ENCODE measurements at regions not wholly inside any gene's neighbourhood (a gene's known extent, or its start where the extent isn't known, plus 50 kb on each side); places are given as distances from the start of the nearest gene placed in this dataset.
"Not testable (repeated sequence)": the region's sequence is repeated elsewhere in the genome, so short reads cannot be mapped to it uniquely, and the experiment has no call there.

DNA sequence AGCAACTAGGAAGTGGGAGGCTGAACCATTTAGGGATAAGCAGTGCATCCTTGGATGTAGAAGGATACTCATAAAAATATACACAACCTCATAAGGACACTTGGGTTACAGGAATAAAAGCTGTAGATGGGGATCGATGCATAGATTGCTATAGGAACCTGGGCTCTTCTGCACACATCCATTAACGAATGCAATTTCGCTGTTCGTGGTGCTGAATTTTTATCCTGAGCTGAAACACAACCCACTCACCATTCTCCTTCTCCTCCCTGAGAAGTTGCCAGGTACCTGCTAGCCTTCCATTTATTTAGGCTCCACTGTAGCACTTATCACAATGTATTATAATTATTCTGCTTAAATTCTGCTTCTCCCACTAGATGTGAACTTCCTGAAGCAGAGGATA, 320.6 kb upstream of the BRINP1 start:
- Histone ChIP-seq H3K4me1 (no peaks in the 10 kb centered on the region), H3K4me3 (no peak overlapping the region), H3K9me3 (no peaks in the 10 kb centered on the region), H4K20me1 (no peaks in the 10 kb centered on the region; the same call in 1 of the 2 replicates), H3K9ac (no peak overlapping the region), H3K4me2 (no peak overlapping the region), H3K27me3 (no peaks in the 10 kb centered on the region), H3K27ac (no peak overlapping the region), H3K36me3 (no peaks in the 10 kb centered on the region)
- TF ChIP-seq Cebpa-rat (IDR thresholded peaks at IDR 0.05) = no peak

DNA sequence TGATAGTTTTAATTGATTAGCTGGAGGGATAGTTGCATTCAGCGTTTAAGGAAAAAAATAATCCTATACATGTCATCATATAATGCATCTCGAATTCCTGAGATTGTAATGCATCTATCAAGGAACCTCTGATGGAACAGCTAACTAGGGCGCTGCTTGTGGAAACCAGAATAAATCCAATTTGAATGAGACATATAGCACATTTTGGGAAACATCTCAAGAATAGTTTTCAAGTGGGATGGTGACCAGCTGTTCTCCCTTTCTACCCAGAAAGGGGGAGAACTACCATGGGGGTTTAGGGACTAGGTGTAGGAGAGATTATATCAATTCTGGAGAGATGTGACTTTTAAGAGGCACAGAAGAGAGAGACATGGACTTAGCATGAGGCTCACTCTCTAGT, 319.3 kb upstream of the BRINP1 start:
- TF ChIP-seq Cebpa-rat (IDR thresholded peaks at IDR 0.05) = no peak
- Histone ChIP-seq H3K4me3 (no peak overlapping the region), H3K4me2 (no peak overlapping the region), H3K36me3 (no peaks in the 10 kb centered on the region), H3K27me3 (no peaks in the 10 kb centered on the region), H3K9me3 (no peaks in the 10 kb centered on the region), H3K27ac (no peak overlapping the region), H3K9ac (no peak overlapping the region), H4K20me1 (no peaks in the 10 kb centered on the region; the same call in 1 of the 2 replicates), H3K4me1 (no peaks in the 10 kb centered on the region)

DNA sequence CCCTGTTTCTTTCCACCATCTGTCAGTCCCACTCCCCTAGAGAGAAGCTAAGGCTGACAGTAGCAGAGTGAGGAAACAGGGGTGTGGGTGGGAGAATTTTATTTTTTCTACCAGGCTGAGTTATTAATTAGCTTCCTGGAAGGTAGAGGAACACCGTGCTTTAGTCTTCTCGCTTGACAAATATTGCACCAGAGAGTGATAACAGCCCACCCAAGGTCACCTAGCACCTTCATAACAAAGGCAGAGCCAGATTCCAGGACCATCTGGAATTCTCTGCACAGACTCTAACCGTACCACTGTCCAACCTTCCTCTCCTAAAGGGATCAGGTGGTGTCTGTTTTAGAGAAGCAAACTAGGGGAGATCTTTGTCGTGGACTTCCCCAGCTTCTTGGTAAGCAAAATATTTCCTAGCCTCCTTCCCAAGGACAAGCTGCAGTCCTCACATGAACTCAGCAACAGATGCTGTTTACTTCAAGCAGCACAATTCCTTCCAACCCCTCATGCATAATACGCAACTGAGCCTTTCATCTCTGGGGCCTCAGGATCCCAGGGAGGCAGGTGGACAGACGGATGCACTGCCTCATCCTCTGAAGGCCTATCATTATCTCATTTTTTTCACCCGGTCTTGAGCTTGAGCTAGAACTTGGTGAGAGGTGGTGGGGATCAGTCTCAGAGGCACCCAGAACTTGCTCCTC, 308.7 kb upstream of the BRINP1 start:
- Histone ChIP-seq H3K4me3 (no peak overlapping the region), H3K4me1 (no peaks in the 10 kb centered on the region), H3K27ac (no peak overlapping the region)

DNA sequence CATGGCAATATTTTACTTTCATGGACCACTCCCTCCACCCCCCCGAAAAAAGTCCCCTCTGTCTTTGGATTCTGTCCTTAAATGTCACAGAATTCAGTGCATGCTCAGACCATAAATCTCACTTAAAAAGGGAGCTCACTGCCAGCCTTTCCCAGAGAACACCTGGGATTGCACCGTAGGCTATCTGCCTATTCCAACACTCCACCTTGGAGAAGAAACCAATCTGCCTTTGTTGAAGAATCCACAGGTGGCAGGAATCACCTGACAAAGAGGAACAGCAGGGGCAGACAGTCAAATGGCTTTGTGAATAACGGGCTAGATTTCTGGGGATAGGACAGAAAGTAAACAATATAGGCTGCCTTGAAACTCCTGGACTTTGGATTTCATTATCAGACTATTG, 306.7 kb upstream of the BRINP1 start:
- no peaks in the 10 kb centered on the region for H3K36me3 ChIP-seq
- no peaks in the 10 kb centered on the region for H3K9me3 ChIP-seq
- no peak overlapping the region for H3K4me2 ChIP-seq
- H4K20me1 ChIP-seq = no peaks in the 10 kb centered on the region
- H3K27ac ChIP-seq = no peak overlapping the region
- no peaks in the 10 kb centered on the region for H3K27me3 ChIP-seq
- no peak for TF ChIP-seq Cebpa-rat (IDR thresholded peaks at IDR 0.05)
- no peaks in the 10 kb centered on the region for H3K4me1 ChIP-seq
- no peak overlapping the region for H3K9ac ChIP-seq
- H3K4me3 ChIP-seq = no peak overlapping the region

More for the DNA sequence above, 308.7 kb upstream of the BRINP1 start:
- Histone ChIP-seq H4K20me1 (no peaks in the 10 kb centered on the region), H3K9me3 (no peaks in the 10 kb centered on the region), H3K9ac (no peak overlapping the region), H3K36me3 (no peaks in the 10 kb centered on the region), H3K4me2 (no peak overlapping the region), H3K27me3 (no peaks in the 10 kb centered on the region)
- no peak for TF ChIP-seq Cebpa-rat (IDR thresholded peaks at IDR 0.05)

DNA sequence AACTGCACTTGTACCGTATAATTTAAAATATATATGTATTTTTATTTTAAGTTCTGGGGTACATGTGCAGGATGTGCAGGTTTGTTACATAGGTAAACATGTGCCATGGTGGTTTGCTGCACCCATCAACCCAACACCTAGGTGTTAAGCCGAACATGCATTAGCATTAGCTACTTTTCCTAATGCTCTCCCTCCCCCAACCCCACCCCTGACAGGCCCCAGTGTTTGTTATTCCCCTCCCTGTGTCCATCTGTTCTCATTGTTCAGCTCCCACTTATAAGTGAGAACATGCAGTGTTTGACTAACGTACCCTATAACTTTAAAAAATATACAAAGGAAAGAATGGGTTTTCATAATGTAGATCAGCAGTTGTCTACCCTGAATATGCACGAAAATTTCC, 303.5 kb upstream of the BRINP1 start:
- not testable (repeated sequence) for H3K27ac ChIP-seq, H3K4me1 ChIP-seq, H3K4me3 ChIP-seq, H3K27me3 ChIP-seq, H4K20me1 ChIP-seq, H3K4me2 ChIP-seq, H3K9ac ChIP-seq, H3K36me3 ChIP-seq, H3K9me3 ChIP-seq

DNA sequence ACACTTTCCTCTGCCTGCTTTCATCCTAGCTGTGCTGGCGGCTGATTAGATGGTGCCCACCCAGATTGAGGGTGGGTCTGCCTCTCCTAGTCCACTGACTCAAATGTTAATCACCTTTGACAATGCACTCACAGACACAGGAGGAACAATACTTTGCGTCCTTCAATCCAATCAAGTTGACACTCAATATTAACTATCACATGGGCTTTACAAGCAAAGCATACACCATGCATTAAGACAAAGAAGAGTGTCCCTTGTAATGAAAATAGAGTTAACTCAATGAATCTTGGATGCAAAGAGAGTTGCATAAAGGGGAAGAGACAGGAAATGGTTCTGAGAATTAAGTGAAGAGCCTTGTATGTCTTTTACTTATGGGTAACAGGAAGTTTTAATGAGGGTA, 298.7 kb upstream of the BRINP1 start:
- no peaks in the 10 kb centered on the region for H3K27me3 ChIP-seq
- H3K27ac ChIP-seq = no peak overlapping the region
- TF ChIP-seq Cebpa-rat (IDR thresholded peaks at IDR 0.05) = no peak
- no peaks in the 10 kb centered on the region for H3K4me1 ChIP-seq
- no peak overlapping the region for H3K4me2 ChIP-seq
- H3K9ac ChIP-seq = no peak overlapping the region
- H3K9me3 ChIP-seq = no peaks in the 10 kb centered on the region
- H3K4me3 ChIP-seq = no peak overlapping the region
- no peaks in the 10 kb centered on the region for H3K36me3 ChIP-seq
- H4K20me1 ChIP-seq = no peaks in the 10 kb centered on the region

DNA sequence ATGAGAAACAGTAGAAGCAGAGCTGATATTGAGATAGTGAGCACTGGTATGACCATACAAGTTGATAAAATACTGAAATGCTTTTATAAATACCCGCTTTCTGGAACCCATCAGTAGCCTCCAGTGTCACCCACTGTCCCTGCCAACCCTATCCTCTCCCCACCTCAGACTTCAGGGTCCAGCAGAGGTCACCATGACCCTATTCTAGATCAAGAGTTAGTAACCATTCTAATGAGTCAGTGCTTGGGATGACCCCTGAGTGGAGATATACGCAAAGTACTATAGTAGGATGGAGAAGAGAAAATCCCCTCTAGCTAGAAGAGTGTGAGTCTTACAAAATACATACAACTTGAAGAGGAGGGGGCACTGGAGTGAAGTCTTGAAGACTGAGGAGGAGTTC, 297.9 kb upstream of the BRINP1 start:
- Histone ChIP-seq H3K9me3 (no peaks in the 10 kb centered on the region), H3K27me3 (no peaks in the 10 kb centered on the region), H3K4me3 (no peak overlapping the region), H3K4me1 (no peaks in the 10 kb centered on the region), H3K36me3 (no peaks in the 10 kb centered on the region), H3K27ac (no peak overlapping the region), H3K4me2 (no peak overlapping the region), H4K20me1 (no peaks in the 10 kb centered on the region), H3K9ac (no peak overlapping the region)
- no peak for TF ChIP-seq Cebpa-rat (IDR thresholded peaks at IDR 0.05)

DNA sequence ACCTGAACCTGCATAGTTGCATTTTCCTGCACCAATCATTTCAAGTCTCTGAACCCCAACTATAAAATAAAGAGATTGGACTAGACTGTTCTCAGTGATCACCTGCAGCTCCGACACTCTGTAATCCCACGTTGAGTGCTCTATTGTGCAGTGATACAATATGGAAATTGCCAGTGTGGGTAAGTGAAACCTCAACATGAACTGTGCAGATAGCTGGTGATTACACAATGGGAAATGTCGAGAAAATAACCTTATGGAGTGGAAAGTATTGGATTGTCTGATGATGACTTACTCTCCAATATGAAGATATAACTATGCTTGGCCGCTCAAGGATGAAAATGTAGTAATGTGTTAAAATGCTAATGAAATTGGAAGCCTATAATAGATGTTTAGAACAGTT, 293.1 kb upstream of the BRINP1 start:
- no peak overlapping the region for H3K4me3 ChIP-seq
- H3K9ac ChIP-seq = no peak overlapping the region
- no peak overlapping the region for H3K4me2 ChIP-seq
- H3K36me3 ChIP-seq = no peaks in the 10 kb centered on the region
- H3K4me1 ChIP-seq = no peaks in the 10 kb centered on the region
- H3K9me3 ChIP-seq = no peaks in the 10 kb centered on the region
- no peaks in the 10 kb centered on the region for H3K27me3 ChIP-seq
- TF ChIP-seq Cebpa-rat (IDR thresholded peaks at IDR 0.05) = no peak
- H4K20me1 ChIP-seq = no peaks in the 10 kb centered on the region
- H3K27ac ChIP-seq = no peak overlapping the region

DNA sequence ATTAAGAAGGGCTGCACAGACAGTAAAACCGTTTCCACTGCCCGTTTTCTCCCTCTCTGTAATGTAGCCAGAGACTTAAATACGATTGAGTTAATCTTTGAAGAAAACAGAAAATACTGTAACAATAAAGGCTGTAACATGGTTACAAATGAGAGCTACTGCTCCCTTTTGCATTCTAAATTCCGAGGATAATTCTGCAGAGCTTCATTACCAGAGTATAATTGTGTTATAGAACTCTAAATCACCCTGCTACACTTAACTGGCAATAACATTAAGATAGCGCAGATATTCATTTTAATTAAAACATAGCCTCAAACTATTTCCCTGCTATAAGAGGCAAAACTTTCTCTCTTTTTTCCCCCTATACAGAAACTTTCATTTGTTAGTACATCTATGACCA, 283.7 kb upstream of the BRINP1 start:
- H3K9ac ChIP-seq = no peak overlapping the region
- no peaks in the 10 kb centered on the region for H3K27me3 ChIP-seq
- no peak for TF ChIP-seq Cebpa-rat (IDR thresholded peaks at IDR 0.05)
- H3K4me2 ChIP-seq = no peak overlapping the region
- no peak overlapping the region for H3K4me3 ChIP-seq
- no peaks in the 10 kb centered on the region for H4K20me1 ChIP-seq
- H3K27ac ChIP-seq = no peak overlapping the region
- H3K4me1 ChIP-seq = no peaks in the 10 kb centered on the region
- no peaks in the 10 kb centered on the region for H3K36me3 ChIP-seq
- no peaks in the 10 kb centered on the region for H3K9me3 ChIP-seq

DNA sequence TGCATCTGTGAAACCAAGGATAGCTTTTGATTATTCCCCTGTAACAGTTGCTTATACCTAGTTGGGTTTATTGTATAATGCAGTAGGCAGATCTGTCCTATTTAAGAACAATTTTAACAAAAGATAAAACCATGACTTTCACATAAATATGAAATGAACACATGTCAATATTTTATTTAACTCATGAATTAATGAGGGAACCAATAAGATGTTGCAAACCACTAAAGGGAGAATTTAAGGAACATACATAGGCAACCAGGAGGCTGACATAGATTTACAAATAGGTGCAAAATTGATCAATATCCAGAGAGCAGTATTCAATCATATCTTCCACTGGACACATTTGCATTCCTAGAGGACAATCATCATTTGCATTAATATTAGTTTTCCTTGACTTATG, 280.0 kb upstream of the BRINP1 start:
- Histone ChIP-seq H3K4me3 (no peak overlapping the region), H3K4me1 (no peaks in the 10 kb centered on the region), H3K9ac (no peak overlapping the region), H3K9me3 (no peaks in the 10 kb centered on the region), H3K36me3 (no peaks in the 10 kb centered on the region), H3K27ac (no peak overlapping the region), H3K27me3 (no peaks in the 10 kb centered on the region), H3K4me2 (no peak overlapping the region), H4K20me1 (no peaks in the 10 kb centered on the region)
- no peak for TF ChIP-seq Cebpa-rat (IDR thresholded peaks at IDR 0.05)
